NCI-H2029 treated with DMSO at 0.1 percent for 48 hours (cell line): ENCODE measurements at regions not wholly inside any gene's neighbourhood (a gene's known extent, or its start where the extent isn't known, plus 50 kb on each side); places are given as distances from the start of the nearest gene placed in this dataset.
A peak's percentile ranks its signal among the peaks of the same experiment; 100 is the strongest.

Experiments used
- DNase-seq: peaks from one replicate; lab custom pipeline; 2025; lab: John Stamatoyannopoulos, UW

DNA sequence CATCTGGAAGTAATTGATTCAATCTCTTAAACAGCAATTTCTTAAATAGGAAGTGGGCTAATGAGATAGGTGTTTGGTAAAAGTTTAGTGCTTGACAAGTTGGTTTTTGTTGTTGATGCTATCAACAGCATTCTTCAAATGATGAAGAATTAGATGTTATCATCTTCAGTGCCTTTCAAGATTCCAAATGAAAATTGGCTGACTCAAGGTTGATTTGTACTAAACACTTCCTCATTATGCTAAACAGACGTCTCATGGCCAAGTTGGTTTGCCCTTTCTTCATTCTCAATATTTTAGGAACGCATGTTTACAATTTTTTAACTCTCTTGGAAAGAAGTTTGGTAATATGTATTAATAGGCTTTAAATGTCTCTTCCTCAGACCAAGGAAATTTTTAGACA is 86.0 kb downstream of the MID1IP1 start:
- no peak for DNase-seq

GRCh38 chrX:38890326-38890725 is 89.1 kb downstream of the MID1IP1 start:
- DNase-seq = no peak

DNA sequence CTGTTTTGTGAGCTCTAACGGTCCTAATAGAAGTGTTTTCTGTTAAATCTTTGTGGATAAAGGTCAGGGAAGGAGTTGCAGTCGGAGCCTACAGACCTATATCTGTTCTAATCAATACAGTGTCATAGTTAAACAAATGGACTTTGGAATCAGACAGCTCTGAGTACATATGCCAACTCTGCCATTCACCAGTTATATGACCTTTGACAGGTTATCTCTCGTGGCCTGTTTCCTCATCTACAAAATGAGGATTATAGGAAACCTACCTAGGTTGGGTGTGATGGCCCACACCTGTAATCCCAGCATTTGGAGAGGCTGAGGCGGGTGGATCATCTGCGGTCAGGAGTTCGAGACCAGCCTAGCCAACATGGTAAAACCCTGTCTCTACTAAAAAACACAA is 89.7 kb downstream of the MID1IP1 start:
- no peak for DNase-seq

DNA sequence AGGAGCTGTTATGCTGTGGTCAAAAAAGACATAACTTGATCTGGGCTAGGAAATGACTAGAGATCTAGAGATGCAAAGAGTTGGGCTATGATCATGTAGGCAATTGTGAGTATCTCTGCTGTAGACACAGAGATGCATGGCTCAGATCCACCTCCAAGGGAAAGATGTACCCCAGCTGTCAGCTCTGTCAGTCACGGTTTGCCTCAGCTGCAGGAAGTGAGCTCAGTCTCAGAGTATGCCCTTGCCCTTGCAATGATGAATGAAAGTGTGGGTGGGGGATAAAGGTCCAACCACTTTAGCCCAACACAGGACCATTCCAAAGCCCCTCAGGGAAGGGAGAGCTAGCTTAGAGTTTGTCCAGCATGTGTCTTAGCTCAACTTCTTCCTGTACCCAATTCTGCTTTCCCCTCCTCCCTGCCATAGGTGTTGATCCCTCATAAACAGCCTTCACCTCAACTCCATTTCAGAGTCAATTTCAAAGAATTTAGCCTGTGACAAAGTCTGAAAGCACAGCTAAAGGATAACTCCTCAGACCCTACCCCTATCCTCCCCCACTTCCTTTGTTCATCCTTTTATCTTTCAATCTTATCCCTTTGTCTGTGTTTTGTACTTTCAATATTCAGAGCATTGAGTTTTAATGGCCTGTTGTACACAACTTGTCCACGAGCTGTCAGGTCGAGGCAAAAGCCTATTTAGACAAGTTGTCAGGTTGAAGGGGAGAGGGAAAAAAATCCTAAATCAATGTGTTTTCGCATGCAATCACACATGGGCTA is 90.6 kb downstream of the MID1IP1 start:
- DNase-seq = no peak

GRCh38 chrX:38893441-38893840 is 92.2 kb downstream of the MID1IP1 start:
- no peak for DNase-seq

DNA sequence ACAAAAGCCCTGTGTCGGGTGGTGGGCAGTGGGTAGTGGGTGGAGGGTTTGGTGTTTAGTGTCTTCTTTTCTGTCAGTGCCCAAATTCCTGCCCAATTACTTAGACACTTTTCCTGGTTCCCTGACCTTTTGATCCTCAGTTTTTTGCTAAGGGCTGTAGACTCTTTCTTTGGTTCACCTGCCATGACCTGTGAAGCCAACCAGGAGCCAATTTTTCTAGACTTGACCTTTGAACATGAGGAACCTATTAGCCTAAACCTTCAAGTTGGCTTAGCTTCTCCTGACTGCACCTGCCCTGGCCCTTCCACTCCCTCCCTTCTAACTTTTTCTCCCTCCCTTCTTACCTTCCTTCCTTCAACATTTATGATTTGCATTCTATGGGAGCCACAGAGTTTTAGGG is 94.5 kb downstream of the MID1IP1 start:
- DNase-seq = no peak

GRCh38 chrX:38896724-38897298 is 95.6 kb downstream of the MID1IP1 start:
- no peak for DNase-seq

GRCh38 chrX:38898261-38898660 is 97.0 kb downstream of the MID1IP1 start:
- DNase-seq = no peak

- no peak for DNase-seq
Observed at GRCh38 chrX:38899650-38900049, 98.4 kb downstream of the MID1IP1 start.

- DNase-seq = no peak
Observed at GRCh38 chrX:38900719-38901118, 99.5 kb downstream of the MID1IP1 start.

- no peak for DNase-seq
Observed at GRCh38 chrX:38902972-38903492, 101.8 kb downstream of the MID1IP1 start.

GRCh38 chrX:38916801-38917200 is 115.5 kb downstream of the MID1IP1 start:
- DNase-seq = no peak

DNA sequence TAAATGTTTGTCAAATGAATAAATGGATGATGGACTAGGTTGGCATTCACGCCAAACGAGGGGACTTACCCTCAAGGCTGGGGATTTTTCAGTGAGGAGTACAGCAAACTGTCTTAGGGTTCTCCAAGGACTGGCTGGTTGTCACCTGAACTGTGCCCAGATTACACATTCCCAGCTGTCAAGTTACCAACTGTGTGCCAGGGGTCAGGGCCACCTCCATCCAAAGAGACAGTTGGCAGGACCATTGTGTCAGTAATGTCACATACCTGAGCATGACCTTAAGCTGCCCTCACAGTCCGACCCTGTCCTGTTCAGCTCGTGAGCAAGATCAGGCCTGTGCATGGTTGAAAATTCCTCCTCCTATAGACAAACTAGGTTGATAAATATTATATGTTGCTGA is 116.7 kb downstream of the MID1IP1 start:
- no peak for DNase-seq

DNA sequence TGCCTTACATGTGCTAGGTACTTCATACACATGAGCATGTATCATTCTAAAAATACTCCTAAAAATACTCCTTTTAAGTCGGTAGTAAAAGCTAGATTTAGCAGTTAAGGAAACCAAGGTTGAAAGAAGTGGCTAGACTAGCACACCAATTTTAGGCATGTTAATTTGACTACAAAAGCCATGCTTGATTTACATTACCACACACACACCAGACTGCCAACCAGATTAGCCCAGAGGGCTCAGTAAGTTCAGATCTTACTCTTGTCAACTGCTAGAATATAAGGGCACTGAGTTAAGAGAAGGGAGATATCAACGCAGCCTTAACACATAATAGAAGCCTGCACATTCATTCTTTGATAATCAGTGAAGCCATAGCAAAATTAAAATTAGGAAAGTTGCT is 117.9 kb downstream of the MID1IP1 start:
- no peak for DNase-seq

DNA sequence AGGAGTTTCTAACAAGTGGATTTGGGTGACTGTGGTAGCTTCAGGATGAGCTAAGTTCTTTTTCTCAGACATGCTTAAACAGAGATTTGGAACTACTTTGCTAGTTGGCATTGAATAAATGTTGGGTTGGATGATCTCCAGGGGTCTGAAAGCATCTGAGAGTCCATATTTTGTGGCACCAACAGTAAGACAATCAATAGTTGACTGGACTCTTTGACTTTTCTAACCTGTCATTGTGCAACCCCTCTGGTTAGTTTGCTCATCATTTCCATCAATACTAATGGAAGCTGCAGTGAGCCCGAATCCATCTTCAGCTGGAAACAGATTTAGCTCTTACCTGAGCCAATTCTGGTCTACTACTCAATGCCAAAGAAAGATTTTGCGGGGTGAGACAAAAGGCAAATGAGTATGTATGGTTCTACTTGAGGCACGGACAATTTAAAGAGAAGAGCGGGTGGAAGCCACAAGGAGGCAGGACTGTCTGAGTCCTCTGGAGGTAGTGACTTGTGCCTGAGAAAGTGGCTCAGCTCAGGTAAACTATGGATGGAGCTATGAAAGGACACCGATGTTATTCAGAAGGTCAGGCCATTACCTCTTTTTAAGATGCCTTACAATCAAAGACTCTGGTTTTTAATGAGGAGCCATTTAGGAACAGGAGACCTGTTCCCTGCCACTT is 118.7 kb downstream of the MID1IP1 start:
- no peak for DNase-seq

GRCh38 chrX:38923451-38923969 is 122.3 kb downstream of the MID1IP1 start:
- DNase-seq = no peak

DNA sequence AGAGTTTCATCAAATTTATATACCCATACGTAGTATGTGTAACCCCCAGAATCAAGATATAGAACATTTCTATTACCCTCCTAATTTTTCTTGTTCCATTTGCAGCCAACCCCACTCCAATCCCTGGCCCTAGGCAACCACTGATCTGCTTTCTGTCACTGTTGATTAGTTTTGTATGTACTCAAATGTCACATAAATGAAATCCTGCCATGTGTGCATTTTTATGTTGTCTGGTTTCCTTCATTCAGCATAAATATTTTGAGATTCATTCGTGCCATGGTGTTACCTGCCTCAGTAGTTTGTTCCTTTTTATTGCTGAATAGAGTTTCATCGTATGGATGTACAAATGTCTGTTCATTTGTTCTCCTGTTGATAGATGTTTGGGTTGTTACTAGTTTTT is 126.3 kb downstream of the MID1IP1 start:
- DNase-seq = no peak

GRCh38 chrX:38929966-38930421 is 128.7 kb downstream of the MID1IP1 start:
- DNase-seq = no peak

DNA sequence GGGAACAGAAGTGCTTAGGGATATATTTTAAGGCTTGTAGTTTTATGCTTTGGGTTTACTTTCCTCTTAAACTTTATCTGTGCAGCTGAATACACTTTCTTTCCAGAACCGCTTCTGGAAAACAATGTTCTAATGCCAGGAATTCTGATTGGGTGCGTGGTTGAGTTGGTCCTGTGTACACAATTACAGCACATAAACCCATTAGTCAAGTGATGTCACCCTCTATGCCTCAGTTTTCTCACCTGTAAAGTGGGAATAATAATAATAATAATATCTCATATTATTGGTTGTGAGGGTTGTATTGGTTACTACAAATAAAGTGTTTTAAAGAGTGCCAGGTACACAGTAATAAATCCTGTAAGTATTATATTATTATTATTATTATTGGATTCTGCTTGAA is 129.2 kb downstream of the MID1IP1 start:
- no peak for DNase-seq

- DNase-seq = no peak
Observed at GRCh38 chrX:38935561-38935960, 134.3 kb downstream of the MID1IP1 start.

GRCh38 chrX:38937400-38937799 is 136.1 kb downstream of the MID1IP1 start:
- DNase-seq = peak; percentile 6

GRCh38 chrX:38937926-38938325 is 136.7 kb downstream of the MID1IP1 start:
- no peak for DNase-seq

DNA sequence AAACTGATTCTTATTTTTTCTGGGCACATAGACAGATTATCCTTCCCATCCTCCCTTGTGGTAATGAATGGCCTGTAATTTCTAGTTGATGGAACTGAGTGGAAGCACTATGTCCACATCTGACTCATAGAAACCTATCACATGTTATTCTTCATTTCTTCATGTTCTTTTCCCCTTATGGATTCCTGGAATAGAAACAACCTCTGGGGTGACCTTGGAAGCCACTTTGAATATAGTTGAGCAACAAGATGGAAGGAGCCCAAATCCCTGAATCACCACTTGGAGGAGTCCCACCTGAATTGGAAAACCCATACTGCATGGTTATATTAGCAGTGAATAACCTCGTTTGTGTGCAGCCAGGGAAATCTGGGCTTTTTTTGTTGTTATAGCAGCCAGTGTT is 137.8 kb downstream of the MID1IP1 start:
- no peak for DNase-seq
